22Rv1 (cell line): ENCODE measurements at regions not wholly inside any gene's neighbourhood (a gene's known extent, or its start where the extent isn't known, plus 50 kb on each side); places are given as distances from the start of the nearest gene placed in this dataset.

Experiments used
- CTCF ChIP-seq: fragments of 450-650 bp; IDR thresholded peaks from 2 replicates; pipeline ENCODE4 v1.5.1; 2017; ENCODE audit warnings: mild to moderate bottlenecking
- ZFX ChIP-seq: fragments of 450-650 bp; IDR thresholded peaks from 2 replicates; pipeline ENCODE4 v1.6.1; 2017; ENCODE audit warnings: antibody characterized with exemption, borderline replicate concordance

- TF ChIP-seq CTCF = no peak
- TF ChIP-seq ZFX = no peak
These were observed 1034.2 kb upstream of the PCDH10 start for GRCh38 chr4:132114885-132115284.
